Upper lobe of left lung (tissue), 6 donors: ENCODE measurements at regions not wholly inside any gene's neighbourhood (a gene's known extent, or its start where the extent isn't known, plus 50 kb on each side); places are given as distances from the start of the nearest gene placed in this dataset.

ENCODE experiments used
- ATAC-seq, 2 donors: fragments of 200-7000 bp; cut with Tn5 transposase; one replicate each; pipeline ENCODE4 v1.9.1; 2022; ENCODE audit warnings: mild to moderate bottlenecking in 2 of 2, moderate library complexity in 2 of 2; ENCODE audit not compliant: low FRiP score in 2 of 2
- DNase-seq, 2 donors: peaks; one replicate each; pipeline ENCODE4 v3.0.0-alpha.2; 2019 to 2020
- H3K27ac ChIP-seq, 4 donors: fragments of 200-600 bp; sonication (generic); one replicate each; pipeline ENCODE4 v1.5.1; 2016 to 2019
- H3K27me3 ChIP-seq, 4 donors: fragments of 200-600 bp; sonication (generic); one replicate each; pipeline ENCODE4 v1.5.1; 2017 to 2019
- H3K36me3 ChIP-seq, 4 donors: fragments of 200-600 bp; sonication (generic); one replicate each; pipeline ENCODE4 v1.5.1; 2016 to 2019
- H3K4me1 ChIP-seq, 4 donors: fragments of 200-600 bp; sonication (generic); one replicate each; pipeline ENCODE4 v1.5.1; 2018 to 2019
- H3K4me3 ChIP-seq, 4 donors: fragments of 200-600 bp; sonication (generic); one replicate each; pipeline ENCODE4 v1.5.1; 2017 to 2019; ENCODE audit warnings: mild to moderate bottlenecking in 2 of 4, moderate library complexity in 1 of 4
- H3K9me3 ChIP-seq, 4 donors: fragments of 200-600 bp; sonication (generic); one replicate each; pipeline ENCODE4 v1.5.1; 2018 to 2019
- CTCF ChIP-seq, 6 experiments: fragments of 450-650 bp in 4 of 6; fragments of 200-600 bp in 2 of 6; sonication (generic) in 2 of 6; IDR thresholded peaks; one replicate each; pipeline ENCODE4 v1.5.1; 2016 to 2019; ENCODE audit warnings: antibody characterized with exemption in 6 of 6
- EP300 ChIP-seq, 4 donors: sonication (generic); formaldehyde crosslinking; IDR thresholded peaks; one replicate each; pipeline ENCODE4 v1.5.1; 2017; ENCODE audit warnings: antibody characterized with exemption in 4 of 4, control low read depth in 2 of 4
- POLR2A ChIP-seq, 4 donors: fragments of 450-650 bp; IDR thresholded peaks; one replicate each; pipeline ENCODE4 v1.5.1; 2016 to 2017; ENCODE audit warnings: antibody characterized with exemption in 4 of 4, mild to moderate bottlenecking in 2 of 4
- POLR2AphosphoS5 ChIP-seq, 2 donors: sonication (generic); formaldehyde crosslinking; IDR thresholded peaks; one replicate each; pipeline ENCODE4 v1.5.1; 2017; ENCODE audit warnings: antibody characterized with exemption in 2 of 2
- WGBS, 2 donors: methylation state at CpG; one replicate each; pipeline ENCODE4 v1.1.5; 2017 to 2018; 5-methylcytosine and 5-hydroxymethylcytosine counted together
- donor health status: DM: no; HTN: no; CAD: no; lungs with moderate emphysema.
- donor health status: DM: no; HTN: yes; CAD: no; lungs with severe emphysema.

DNA sequence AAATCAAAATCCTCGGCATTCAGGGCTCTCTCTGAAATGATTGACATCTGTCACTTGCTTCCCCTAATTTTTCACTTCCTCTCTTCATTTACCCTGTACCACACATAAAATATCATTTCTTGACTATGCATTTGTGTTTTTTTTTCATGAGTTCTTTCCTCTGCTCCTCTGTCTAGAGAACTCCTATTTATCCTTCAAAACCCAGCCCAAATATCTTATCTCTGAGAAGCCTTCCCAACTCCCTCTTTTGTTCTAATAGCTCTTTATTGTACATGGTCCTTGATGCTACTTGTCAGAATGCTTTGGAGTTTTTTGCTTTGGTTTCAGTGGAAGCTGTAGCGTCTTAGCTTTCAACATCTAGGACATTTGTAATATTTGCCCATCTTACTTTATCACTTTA is 190.2 kb upstream of the CTBP2 start:
- H3K27me3 ChIP-seq: no peaks in the 10 kb centered on the region
- no peaks in the 10 kb centered on the region for H3K36me3 ChIP-seq
- H3K4me1 ChIP-seq: no peaks in the 10 kb centered on the region
- ATAC-seq (no peak), DNase-seq (no peak)
- H3K9me3 ChIP-seq: no peaks in the 10 kb centered on the region
- TF ChIP-seq POLR2AphosphoS5 (IDR thresholded peaks at IDR 0.05) (no peak), EP300 (IDR thresholded peaks at IDR 0.05) (no peak), POLR2A (IDR thresholded peaks at IDR 0.05) (no peak), CTCF (IDR thresholded peaks at IDR 0.05) (no peak)
- 86 to 88% methylated on average over 2 of the region's 2 CpGs for WGBS, 2 donors
- H3K4me3 ChIP-seq: no peak overlapping the region
- H3K27ac ChIP-seq: no peak overlapping the region

DNA sequence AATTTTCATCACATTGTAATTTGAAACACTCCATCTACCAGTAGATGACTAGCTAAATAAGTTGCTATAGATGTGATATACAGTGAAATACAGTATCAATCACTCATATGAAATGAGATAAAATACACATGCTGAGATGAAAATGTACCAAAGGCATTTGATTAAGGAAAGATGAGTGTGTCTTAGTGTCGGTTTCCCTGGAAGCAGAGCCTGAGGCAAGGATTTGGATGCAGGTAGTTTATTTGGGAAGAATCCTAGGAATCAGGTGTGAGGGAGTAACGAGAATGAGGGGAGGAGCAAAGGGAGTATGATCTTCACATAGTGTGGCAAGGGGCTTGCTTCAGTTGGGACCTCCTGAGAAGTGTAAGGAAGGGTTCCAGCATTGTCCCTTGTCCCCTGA is 188.2 kb upstream of the CTBP2 start:
- DNase-seq (no peak), ATAC-seq (no peak)
- TF ChIP-seq EP300 (IDR thresholded peaks at IDR 0.05) (no peak), POLR2A (IDR thresholded peaks at IDR 0.05) (no peak), CTCF (IDR thresholded peaks at IDR 0.05) (no peak), POLR2AphosphoS5 (IDR thresholded peaks at IDR 0.05) (no peak)
- Histone ChIP-seq H3K36me3 (no peaks in the 10 kb centered on the region), H3K27me3 (no peaks in the 10 kb centered on the region), H3K9me3 (no peaks in the 10 kb centered on the region), H3K4me1 (no peaks in the 10 kb centered on the region), H3K4me3 (no peak overlapping the region), H3K27ac (no peak overlapping the region)
- WGBS, 2 donors: 79 to 86% methylated on average over 2 of the region's 2 CpGs

- 49 to 53% methylated on average over 17 to 19 of the region's 19 CpGs for WGBS, 2 donors
- no peaks in the 10 kb centered on the region for H3K4me1 ChIP-seq
These were observed 184.3 kb upstream of the CTBP2 start for GRCh38 chr10:125344573-125345171.

DNA sequence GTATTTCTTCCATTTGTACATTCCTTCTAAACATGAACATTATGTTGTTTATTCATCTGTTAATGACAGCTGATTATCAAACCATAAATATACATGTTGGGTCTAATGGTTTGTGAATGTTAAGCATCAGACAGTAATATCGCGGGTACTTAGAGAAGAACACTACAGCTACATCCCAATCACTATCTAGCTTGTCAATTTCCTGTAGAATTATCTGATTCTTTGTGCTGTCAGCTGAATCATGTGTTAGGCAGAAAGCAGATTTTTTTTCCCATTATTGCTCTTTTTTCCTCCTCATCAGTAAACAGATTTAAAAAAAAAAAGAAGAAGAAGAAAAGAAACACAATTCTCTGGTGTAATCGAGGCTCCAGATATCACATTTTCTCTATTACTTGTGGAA is 183.6 kb upstream of the CTBP2 start:
- 66 to 72% methylated on average over 3 of the region's 3 CpGs for WGBS, 2 donors
- no peaks in the 10 kb centered on the region for H3K4me1 ChIP-seq
- ATAC-seq (no peak), DNase-seq (no peak)
- no peak overlapping the region for H3K4me3 ChIP-seq
- no peaks in the 10 kb centered on the region for H3K9me3 ChIP-seq
- TF ChIP-seq POLR2AphosphoS5 (IDR thresholded peaks at IDR 0.05): no peak
- no peak for TF ChIP-seq POLR2A (IDR thresholded peaks at IDR 0.05)
- TF ChIP-seq EP300 (IDR thresholded peaks at IDR 0.05): no peak
- no peak for TF ChIP-seq CTCF (IDR thresholded peaks at IDR 0.05)
- H3K27ac ChIP-seq: no peak overlapping the region
- H3K36me3 ChIP-seq: no peaks in the 10 kb centered on the region
- no peaks in the 10 kb centered on the region for H3K27me3 ChIP-seq

More at GRCh38 chr10:125344573-125345171, 184.3 kb upstream of the CTBP2 start:
- DNase-seq: peak in 1 of 2 donors; percentile 11
- no peaks in the 10 kb centered on the region for H3K9me3 ChIP-seq
- peak in 1 of 2 donors; percentile 62 for ATAC-seq
- no peaks in the 10 kb centered on the region for H3K27me3 ChIP-seq
- peak overlapping the region in 3 of 4 donors; percentile 13 to 34 (median 30) for H3K4me3 ChIP-seq
- TF ChIP-seq EP300 (IDR thresholded peaks at IDR 0.05) (no peak), POLR2AphosphoS5 (IDR thresholded peaks at IDR 0.05) (no peak), CTCF (IDR thresholded peaks at IDR 0.05) (no peak), POLR2A (IDR thresholded peaks at IDR 0.05) (no peak)
- no peaks in the 10 kb centered on the region for H3K36me3 ChIP-seq
- H3K27ac ChIP-seq: no peak overlapping the region
